Heart right ventricle (tissue), 16 donors: ENCODE measurements at regions not wholly inside any gene's neighbourhood (a gene's known extent, or its start where the extent isn't known, plus 50 kb on each side); places are given as distances from the start of the nearest gene placed in this dataset.

Experiments used
- ATAC-seq, 8 donors: fragments of 200-7000 bp; cut with Tn5 transposase; one replicate each; pipeline ENCODE4 v1.9.1; 2020; ENCODE audit warnings: mild to moderate bottlenecking in 8 of 8, moderate library complexity in 8 of 8, moderate number of reproducible peaks in 1 of 8
- DNase-seq, 2 donors: peaks; one replicate each; pipeline ENCODE4 v3.0.0-alpha.2; 2020
- H3K27ac ChIP-seq, 10 donors: fragments of 200-600 bp; sonication (generic) in 2 of 10; one replicate each; pipeline versions ENCODE4 v1.5.0 to v1.8.0; 2020 to 2022; ENCODE audit warnings: mild to moderate bottlenecking in 3 of 10
- H3K27me3 ChIP-seq, 7 donors: fragments of 200-600 bp; one replicate each; pipeline ENCODE4 v1.8.0; 2021 to 2022; ENCODE audit warnings: mild to moderate bottlenecking in 2 of 7
- H3K36me3 ChIP-seq, 9 donors: fragments of 200-600 bp; sonication (generic) in 1 of 9; one replicate each; pipeline versions ENCODE4 v1.5.0 to v1.8.0; 2020 to 2022; ENCODE audit warnings: mild to moderate bottlenecking in 2 of 9
- H3K4me1 ChIP-seq, 9 donors: fragments of 200-600 bp; sonication (generic) in 1 of 9; one replicate each; pipeline versions ENCODE4 v1.5.0 to v1.8.0; 2020 to 2022; ENCODE audit warnings: mild to moderate bottlenecking in 4 of 9
- H3K4me3 ChIP-seq, 10 donors: fragments of 200-600 bp; sonication (generic) in 2 of 10; one replicate each; pipeline versions ENCODE4 v1.5.0 to v1.8.0; 2020 to 2022; ENCODE audit warnings: mild to moderate bottlenecking in 7 of 10, moderate library complexity in 2 of 10
- H3K9me3 ChIP-seq, 11 donors: fragments of 200-600 bp in 10 of 11; sonication (generic) in 2 of 11; one replicate each; pipeline versions ENCODE4 v1.5.0 to v1.8.0; 2013 to 2022; ENCODE audit warnings: mild to moderate bottlenecking in 2 of 11, control low read depth in 1 of 11, moderate library complexity in 1 of 11
- CTCF ChIP-seq, 9 donors: fragments of 200-600 bp; sonication (generic) in 2 of 9; IDR thresholded peaks; one replicate each; pipeline versions ENCODE4 v1.5.0 to v1.8.0; 2021 to 2022; ENCODE audit warnings: antibody characterized with exemption in 9 of 9, mild to moderate bottlenecking in 5 of 9, moderate library complexity in 1 of 9
- WGBS, 2 donors: extraction: QIAGEN DNeasy Blood & Tissue Kit; methylation state at CpG; one replicate each; pipeline ENCODE4 v1.1.7; 2013; ENCODE audit warnings: inconsistent platforms in 1 of 2; 5-methylcytosine and 5-hydroxymethylcytosine counted together
- intact Hi-C, 10 donors: fragments of 100-400 bp; cut with DNase I; formaldehyde crosslinking; loops; one replicate each; pipeline versions ENCODE4 v1.11.1 to v1.14.2; 2022
- donor health status: Arrhythmogenic right ventricular cardiomyopathy.
- donor health status: ischemic (EF 13 %, LVEDD 7.1; RV severe dilation, severe dysfunction).
- donor health status: healthy with polysubstance abuse.
- donor health status: DM: no; HTN: yes; CAD: no.
- donor health status: DM: no; HTN: no; CAD: no.
- donor health status: ischemic (EF 25% LVEDD 6.9; RV normal size, moderate dysfunction).
- donor health status: ischemic (EF 25% LVEDD 5.7; RV mildly dilated, moderate dysfunction).
- donor health status: healthy.
- donor health status: DM: yes; HTN: yes; CAD: no.
- donor health status: Ischemic cardiomyopathy.
- donor health status: ischemic (EF 35%, LVEDD 5.7; RV mildly dilated, moderate dysfunction).
- donor health status: nonischemic (EF 11% LVEDD 7.7; RV severe dilation, severe dysfunction).
- donor health status: DM: yes; HTN: yes; CAD: no.
- donor health status: PGD.
- donor health status: ischemic (EF 29% LVEDD 5.4; RV normal size, mild dysfunction).
- donor health status: nonischemic (EF 23%, LVEDD 6.1; RV moderate dilation, normal function).

DNA sequence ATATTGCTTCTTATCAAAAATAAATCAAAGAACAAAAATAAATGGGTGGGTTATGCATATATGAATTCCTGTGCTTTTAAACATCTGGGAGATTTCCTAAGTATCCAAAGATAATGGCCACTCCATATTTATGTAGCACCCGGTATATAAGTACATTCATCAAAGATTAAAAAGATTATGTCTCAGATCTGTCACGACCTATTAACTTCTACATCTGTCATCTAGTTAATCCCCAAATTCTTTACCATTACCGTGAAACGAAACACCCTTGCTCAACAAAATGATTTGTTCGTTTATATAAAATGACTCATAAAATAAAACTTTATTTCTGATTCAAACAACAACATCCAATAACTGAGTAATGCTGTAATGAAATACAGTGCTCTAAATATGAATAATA is 64.8 kb upstream of the FOXQ1 start:
- no peak for TF ChIP-seq CTCF (IDR thresholded peaks at IDR 0.05)
- ATAC-seq = no peak
- intact Hi-C loops = loop anchor here in 1 of 10 donors (2.0 kb wide), 1 partner anchor 42 kb away; no protein-coding TSS in a partner anchor
- peaks cover 0 to 28% (median 13%) of the 10 kb centered on the region in 7 donors for H3K27me3 ChIP-seq
- DNase-seq = no peak
- H3K4me1 ChIP-seq = peaks cover 0 to 6% (median 0%) of the 10 kb centered on the region in 9 donors
- H3K9me3 ChIP-seq = peaks cover 0 to 5% (median 0%) of the 10 kb centered on the region in 11 donors
- no peak overlapping the region for H3K4me3 ChIP-seq
- H3K27ac ChIP-seq = no peak overlapping the region
- 78 to 81% methylated on average over 5 of the region's 5 CpGs for WGBS, 2 donors
- no peaks in the 10 kb centered on the region for H3K36me3 ChIP-seq

DNA sequence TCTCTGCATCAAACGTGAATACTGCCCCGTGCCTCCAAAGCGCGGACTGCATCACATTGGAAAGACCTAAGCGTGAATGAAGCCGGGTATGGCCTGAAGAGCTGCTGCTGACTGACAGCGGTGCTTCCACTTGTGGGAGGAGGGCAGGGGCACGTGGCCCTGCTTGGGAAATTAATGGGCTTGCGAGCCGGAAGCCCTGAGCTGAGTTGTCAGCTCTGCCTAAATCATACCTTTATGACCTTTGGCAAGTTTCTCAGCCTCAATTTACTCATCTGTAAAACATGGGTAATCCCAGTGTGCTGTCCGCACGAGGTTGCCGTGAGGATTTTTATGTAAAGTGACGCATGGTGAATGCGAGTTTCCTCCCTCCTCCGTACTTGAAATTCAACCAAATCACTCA is 67.0 kb upstream of the FOXQ1 start:
- intact Hi-C loops = no loop called here
- peaks cover 0 to 26% (median 12%) of the 10 kb centered on the region in 7 donors for H3K27me3 ChIP-seq
- H3K4me1 ChIP-seq = peaks cover 0 to 6% (median 0%) of the 10 kb centered on the region in 9 donors
- H3K9me3 ChIP-seq = peaks cover 0 to 5% (median 0%) of the 10 kb centered on the region in 11 donors
- H3K4me3 ChIP-seq = no peak overlapping the region
- 73 to 76% methylated on average over 16 of the region's 16 CpGs for WGBS, 2 donors
- no peaks in the 10 kb centered on the region for H3K36me3 ChIP-seq
- DNase-seq (no peak), ATAC-seq (no peak)
- no peak overlapping the region for H3K27ac ChIP-seq
- TF ChIP-seq CTCF (IDR thresholded peaks at IDR 0.05) = no peak

- DNase-seq (no peak), ATAC-seq (no peak)
- 76 to 77% methylated on average over 5 of the region's 5 CpGs for WGBS, 2 donors
- Histone ChIP-seq H3K27me3 (peaks cover 0 to 31% (median 16%) of the 10 kb centered on the region in 7 donors), H3K36me3 (no peaks in the 10 kb centered on the region), H3K4me3 (no peak overlapping the region), H3K4me1 (peaks cover 0 to 6% (median 0%) of the 10 kb centered on the region in 9 donors), H3K9me3 (peaks cover 0 to 5% (median 0%) of the 10 kb centered on the region in 11 donors), H3K27ac (no peak overlapping the region)
- no peak for TF ChIP-seq CTCF (IDR thresholded peaks at IDR 0.05)
- intact Hi-C loops = no loop called here
Measured at GRCh38 chr6:1244278-1244677, 67.6 kb upstream of the FOXQ1 start.

DNA sequence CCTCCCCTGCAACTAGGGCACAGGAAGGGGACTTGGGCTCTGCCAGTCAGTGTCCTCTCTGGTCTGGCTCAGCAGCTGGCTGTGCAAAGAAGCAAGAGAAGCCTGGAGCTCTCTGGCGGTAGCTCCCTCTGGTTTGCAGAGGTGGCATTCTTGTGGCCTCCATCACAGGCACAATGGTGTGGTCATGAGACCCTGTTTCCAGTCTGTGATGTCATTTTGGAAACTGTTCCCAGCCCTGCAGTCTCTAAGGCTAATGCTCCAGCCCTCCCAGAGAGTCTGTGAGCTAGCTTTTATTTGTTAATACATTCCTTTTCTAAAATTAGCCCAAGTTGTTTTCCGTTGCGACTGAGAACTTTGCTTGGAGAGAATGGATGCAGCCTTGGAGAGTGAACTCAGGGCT is 69.5 kb upstream of the FOXQ1 start:
- Histone ChIP-seq H3K9me3 (no peaks in the 10 kb centered on the region), H3K27me3 (peaks cover 0 to 43% (median 20%) of the 10 kb centered on the region in 7 donors), H3K4me3 (no peak overlapping the region), H3K36me3 (no peaks in the 10 kb centered on the region), H3K4me1 (peaks cover 0 to 6% (median 0%) of the 10 kb centered on the region in 9 donors), H3K27ac (no peak overlapping the region)
- DNase-seq (no peak), ATAC-seq (peak in 1 of 8 donors; percentile 38)
- 34 to 42% methylated on average over 3 of the region's 3 CpGs for WGBS, 2 donors
- intact Hi-C loops = no loop called here
- no peak for TF ChIP-seq CTCF (IDR thresholded peaks at IDR 0.05)
